ENCODE measurements at regions not wholly inside any gene's neighbourhood (a gene's known extent, or its start where the extent isn't known, plus 50 kb on each side); places are given as distances from the start of the nearest gene placed in this dataset.

- TF ChIP-seq CTCF (IDR thresholded peaks at IDR 0.05) (no peak), POLR2A (IDR thresholded peaks at IDR 0.05) (no peak)
Observed at GRCh38 chr3:3365716-3366115, 186.2 kb upstream of the CRBN start.

Data from Peyer's patch (tissue), 4 donors.